HG02938 (cell line): ENCODE measurements at regions not wholly inside any gene's neighbourhood (a gene's known extent, or its start where the extent isn't known, plus 50 kb on each side); places are given as distances from the start of the nearest gene placed in this dataset.

Experiments
- ATAC-seq: cut with Tn5 transposase; IDR thresholded peaks from one replicate; pipeline ENCODE4 v1.9.1; 2021; ENCODE audit warnings: mild to moderate bottlenecking, moderate library complexity; ENCODE audit not compliant: unreplicated experiment

DNA sequence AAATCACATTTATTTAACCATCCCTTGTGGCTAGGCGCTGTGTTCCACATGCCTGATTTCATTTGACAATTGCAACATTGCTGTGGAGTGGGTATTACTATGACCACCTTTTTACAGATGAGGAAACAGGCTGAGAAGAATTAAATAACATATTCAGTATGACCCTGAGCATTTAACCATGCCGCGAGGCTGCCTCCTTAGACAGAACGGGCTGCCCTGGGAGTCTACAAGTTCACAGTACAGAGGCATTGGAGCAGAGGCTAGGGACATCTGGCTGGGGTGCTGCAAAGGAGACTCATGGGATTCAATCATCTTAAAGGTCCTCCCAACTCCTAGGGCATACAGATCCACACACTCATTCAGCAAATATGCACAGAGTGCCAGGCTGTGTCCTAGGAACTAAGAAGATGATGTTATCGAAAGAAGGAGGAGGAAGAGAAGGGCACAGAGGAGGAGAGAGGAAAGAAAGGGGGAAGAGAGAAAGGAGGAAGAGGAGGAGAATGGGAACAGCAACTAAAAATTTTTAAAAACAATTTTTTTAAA, 164.7 kb upstream of the CCND2 start:
- ATAC-seq: no peak

DNA sequence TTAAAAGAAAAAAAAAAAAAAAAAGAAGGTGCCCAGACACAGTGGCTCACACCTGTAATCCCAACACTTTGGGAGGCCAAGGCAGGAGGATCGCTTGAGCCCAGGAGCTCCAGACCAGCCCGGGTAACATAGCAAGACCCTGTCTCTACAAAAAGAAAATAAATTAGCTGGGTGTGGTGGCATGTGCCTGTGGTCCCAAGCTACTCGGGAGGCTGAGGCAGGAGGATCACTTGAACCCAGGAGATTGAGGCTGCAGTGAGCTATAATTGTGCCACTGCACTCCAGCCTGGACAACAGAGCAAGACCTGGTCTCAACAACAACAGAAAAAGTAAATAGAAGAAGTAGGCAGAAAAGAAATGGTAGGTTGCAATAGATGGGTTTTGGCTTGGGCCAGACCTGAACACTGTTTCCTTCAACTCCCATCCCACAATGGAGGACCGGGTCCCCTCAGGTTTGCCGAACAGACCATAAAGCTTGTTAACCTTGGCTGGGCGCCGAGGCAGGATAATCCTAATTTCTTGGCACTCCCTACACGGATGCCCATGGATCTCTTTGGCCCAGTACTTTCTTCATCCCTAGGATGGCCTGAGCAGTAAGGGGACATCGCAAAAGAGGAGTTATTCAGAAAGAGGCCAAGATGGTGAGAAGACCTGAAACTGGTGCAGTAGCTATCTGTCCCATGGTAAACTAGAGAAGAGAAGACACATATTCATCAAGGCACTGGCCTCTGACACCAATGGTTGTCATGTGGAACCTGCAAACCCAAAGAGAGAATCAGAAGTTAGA, 165.5 kb upstream of the CCND2 start:
- no peak for ATAC-seq

DNA sequence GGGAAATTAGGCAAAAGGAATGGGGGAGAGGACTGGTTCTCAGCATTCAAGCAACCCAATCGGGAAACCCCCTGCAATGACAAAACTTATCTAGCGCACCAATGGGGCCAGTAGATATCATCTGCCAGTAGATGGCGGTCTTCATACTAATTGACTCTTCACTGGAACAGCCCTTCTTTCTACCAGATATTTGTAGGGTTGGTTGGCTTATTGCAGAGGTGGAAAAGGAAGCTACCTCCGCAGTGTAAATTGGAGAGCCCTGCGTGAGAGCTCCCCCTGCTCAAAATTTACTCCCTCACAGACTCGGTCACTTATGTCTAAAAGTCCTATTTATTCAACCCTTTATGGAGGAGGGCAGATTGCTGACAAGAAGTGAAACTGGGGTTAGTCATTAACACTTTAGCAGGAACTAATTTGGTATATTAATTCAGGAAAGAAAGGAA, 166.1 kb upstream of the CCND2 start:
- ATAC-seq: peak; percentile 83

DNA sequence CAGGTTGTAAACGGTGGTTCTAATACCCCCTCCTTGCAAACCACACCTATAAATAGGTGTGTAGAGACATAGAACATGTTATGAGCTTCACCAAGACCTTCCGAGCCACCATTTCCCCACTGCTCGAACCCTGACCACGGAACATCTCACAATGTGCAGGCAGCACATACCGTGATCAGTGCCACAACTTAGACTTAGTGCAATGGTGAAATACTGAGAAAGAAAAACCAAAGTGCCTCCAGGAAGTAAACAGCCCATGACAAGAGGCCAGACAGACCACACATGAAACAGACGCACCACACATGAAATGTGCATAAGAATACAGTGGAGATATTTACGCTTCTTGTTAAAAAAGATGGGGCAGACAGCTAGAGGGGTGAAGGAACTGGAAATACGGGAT, 166.9 kb upstream of the CCND2 start:
- no peak for ATAC-seq

- no peak for ATAC-seq
These were observed 168.8 kb upstream of the CCND2 start for GRCh38 chr12:4104722-4105244.

DNA sequence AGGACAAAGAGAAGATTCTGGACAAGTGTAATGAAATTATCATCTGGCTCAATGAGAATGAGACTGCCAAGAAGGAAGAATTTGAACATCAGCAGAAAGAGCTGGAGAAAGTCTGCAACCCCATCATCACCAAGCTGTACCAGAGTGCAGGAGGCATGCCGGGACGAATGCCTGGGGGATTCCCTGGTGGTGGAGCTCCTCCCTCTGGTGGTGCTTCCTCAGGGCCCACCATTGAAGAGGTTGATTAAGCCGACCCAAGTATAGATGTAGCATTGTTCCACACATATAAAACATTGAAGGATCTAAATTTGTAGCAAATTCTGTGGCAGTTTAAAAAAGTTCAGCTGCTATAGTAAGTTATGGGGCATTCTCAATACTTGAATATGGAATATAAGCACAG, 174.3 kb upstream of the CCND2 start:
- no peak for ATAC-seq

DNA sequence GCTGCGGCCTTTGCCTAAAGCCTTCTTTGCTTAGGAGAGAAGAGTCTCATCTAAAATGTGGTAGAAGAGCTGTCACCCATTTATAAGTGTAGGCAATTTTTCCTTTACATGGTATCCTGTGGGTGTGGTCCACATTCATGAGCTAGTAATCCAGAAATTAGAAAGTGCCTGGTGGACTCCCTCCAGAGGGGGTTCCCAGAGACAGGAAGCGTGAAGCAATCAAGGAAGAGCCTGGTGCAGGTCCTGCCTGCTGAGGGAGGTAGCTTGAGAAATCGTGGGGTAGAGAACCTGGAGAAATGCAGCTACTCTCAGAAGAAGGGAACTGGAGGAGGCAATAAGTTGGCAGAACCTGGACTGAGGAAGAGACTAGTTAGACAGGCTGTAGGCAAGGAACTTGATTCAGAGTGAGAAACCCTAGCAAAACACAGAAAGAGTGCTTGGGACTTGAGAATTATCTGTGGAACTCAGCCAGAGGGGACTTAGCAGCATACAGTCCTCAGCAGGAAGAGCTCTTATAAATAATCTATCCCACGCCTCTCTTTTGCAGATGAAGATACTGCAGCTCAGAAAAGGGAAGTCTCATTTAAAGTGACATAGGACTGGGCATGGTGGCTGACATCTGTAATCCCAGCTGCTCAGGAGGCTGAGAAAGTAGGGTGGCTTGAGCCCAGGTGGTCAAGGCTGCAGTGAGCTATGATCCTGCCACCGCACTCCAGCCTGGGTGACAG, 182.4 kb upstream of the CCND2 start:
- ATAC-seq: no peak

DNA sequence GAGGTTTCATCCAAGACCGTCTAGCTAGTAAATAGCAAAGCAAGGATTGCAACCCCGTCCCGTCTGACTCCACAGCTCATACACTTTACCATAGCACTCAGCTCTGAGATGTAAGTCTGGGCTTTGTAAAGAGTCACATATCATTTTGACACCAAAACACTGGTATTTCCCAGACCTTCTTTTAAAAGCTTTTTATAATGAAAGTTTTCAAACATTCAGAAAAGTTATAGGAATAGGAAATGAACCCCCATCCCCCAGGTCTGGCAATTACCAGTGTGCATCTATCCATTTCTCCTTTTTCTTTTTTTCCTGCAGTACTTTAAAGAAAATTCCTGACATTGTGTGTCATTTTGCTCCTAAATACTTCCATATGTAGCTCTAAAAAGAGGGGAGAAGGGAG, 183.6 kb upstream of the CCND2 start:
- no peak for ATAC-seq

GRCh38 chr12:4089121-4089606, 184.4 kb upstream of the CCND2 start:
- no peak for ATAC-seq

DNA sequence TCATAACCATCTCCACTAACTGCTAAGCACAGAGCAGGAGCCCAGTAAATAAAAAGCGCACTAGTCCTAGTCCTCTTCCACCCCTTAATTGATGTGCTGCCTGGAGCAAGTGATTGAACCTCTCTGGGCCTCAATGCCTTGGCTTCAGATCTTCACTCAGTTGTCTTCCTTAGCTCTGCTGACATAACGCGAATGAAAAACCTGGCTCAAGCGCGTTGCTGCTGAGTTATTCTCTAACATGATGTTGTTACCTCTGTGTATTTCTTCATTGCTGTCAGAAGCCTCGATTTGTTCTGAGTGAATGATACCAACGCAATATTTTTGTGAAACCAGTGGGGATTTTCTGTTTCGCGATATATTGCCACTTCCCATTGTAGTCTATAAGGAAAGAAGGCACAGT, 185.1 kb upstream of the CCND2 start:
- ATAC-seq: no peak

DNA sequence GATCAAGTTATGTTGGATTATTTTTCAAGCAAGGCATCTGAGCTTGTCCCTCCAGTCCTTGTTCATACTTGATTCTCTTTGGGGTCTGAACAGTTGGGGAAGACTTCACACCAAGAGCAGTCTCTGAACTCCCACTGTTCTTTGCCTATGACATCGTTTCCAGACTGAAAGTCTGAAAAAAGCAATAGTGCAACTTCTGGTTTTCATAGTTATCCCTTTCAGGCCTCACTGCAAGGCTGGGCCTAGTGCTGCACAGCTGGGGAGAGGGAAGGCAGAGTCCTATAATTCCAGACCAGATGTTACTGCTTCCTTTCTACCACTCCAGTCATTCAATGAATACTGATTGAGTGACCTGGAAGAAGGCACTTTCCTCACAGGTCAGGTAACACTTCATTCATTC, 187.1 kb upstream of the CCND2 start:
- ATAC-seq: no peak

DNA sequence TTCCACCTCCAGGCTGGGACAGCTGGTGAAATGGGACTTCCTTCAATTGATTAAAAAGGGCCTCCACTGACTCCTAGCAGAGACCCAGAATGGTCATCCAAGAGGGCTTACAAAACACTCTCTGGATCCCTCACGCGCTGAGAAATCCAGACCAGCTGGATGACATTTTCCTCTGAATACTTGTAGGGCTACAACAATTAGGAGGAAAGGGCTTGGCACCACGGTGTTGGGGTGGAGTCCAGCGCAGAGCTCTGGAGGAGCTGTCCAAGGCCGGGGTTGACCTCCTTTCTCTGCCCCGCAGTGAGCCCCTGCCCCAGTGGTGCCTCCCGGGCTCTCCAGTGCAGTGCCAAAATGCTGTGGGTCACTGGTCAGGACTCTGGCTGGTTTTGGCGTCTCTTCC, 189.0 kb upstream of the CCND2 start:
- ATAC-seq: no peak

- no peak for ATAC-seq
These were observed 190.7 kb upstream of the CCND2 start for GRCh38 chr12:4082809-4083403.

DNA sequence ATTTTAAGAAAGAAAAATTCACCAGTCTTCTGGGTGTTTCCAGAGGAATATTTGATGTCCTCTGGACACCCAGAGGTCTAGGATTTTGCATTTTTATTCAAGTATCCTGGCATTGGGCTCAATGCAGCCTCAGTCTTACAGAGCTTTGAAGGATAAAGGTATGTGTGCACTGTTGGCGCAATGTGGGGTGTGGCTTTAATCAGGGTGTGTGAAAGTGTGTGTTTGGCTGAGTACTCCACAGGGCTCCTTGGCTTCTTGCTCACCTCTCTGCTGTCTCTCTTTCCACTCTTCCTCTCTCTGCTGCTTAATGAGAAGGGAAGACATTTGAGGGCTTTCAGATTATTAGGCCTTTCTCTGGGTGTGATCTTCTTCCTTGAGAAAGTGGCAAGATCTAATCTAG, 193.3 kb upstream of the CCND2 start:
- no peak for ATAC-seq

DNA sequence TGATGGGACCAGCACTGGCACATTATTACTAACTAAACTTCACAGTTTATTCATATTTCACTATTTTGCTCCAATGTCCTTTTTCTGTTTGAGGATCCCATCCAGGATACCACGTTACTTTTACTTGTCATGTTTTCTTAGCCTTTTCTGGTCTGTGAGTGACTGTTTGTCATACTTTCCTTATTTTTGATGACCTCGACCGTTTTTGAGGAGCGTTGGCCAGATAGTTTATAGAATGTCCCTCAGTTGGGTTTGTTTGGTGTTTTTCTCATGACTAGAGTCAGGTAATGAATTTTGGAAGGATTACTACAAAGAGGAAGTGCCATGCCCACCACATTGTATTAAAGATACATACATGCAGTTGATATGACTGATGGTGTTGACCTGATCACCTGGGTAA, 199.4 kb upstream of the CCND2 start:
- no peak for ATAC-seq

GRCh38 chr12:4069670-4070010, 196.4 kb upstream of the PARP11 start:
- no peak for ATAC-seq

DNA sequence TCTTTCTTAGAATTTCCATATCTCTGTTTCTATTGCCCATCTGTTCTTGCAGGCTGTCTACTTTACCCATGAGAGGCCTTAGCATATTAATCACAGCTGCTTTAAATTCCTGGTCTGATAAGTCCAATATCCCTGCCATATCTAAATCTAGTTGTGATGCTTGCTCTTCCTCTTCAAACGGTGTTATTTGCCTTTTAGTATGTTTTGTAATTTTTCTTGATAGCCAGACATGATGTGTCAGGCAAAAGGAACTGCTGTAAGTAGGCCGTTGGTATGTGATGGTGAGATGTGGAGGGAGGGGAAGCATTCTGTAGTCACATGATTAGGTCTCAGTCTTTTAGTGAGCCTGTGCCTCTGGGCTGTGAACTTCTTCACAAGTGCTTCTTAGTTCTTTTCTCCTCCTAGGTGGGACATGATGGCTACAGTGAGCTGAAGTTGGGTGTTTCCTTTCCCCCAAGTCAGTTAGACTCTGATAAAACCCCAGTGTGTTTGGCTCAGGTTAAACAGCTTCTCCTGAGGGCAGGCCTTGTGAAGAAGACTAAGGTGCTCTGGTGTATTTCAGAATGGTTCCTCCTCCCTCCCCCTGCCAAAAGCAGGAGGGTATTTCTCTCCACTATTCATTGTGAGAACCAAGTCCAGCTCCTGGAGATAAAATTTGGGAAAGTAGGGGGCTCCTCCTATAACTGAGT, 195.9 kb upstream of the PARP11 start:
- ATAC-seq: no peak

GRCh38 chr12:4064008-4064407, 190.8 kb upstream of the PARP11 start:
- no peak for ATAC-seq

DNA sequence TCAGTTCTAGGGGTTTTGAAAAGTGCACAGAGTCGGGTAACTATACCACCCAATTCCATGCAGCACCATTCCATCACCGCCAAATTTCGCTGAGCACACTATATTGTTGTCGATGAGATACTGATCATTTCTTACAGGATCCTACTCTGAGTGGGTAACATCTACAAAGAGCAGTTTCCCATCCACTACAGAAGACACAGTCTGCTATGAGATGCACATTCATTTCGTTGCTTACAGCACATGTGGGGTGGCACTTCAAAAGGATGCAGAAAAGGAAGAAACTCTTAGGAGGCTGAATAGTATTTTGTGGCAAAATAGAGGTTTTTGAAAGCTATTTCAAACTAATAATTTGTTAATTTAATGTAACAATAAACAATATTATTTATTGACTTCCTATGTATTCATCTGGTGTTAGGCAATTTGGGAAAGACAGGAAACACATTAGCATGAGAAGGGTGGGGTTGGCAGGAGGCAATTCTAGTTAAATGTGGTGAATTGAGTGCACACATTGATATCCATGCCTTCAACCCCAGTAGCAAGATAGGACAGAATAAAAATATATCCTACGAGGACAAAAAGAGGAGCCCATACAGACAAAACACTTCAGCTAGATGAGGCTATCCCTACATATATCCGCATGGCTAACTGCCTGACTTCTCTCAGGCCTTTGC, 186.8 kb upstream of the PARP11 start:
- no peak for ATAC-seq
